CD8-positive, alpha-beta memory T cell (primary cell): ENCODE measurements at regions not wholly inside any gene's neighbourhood (a gene's known extent, or its start where the extent isn't known, plus 50 kb on each side); places are given as distances from the start of the nearest gene placed in this dataset.

ENCODE experiments used
- CTCF ChIA-PET: fragments of 350-600 bp; sonication (Branson Sonifier 250); formaldehyde crosslinking; loops from one replicate; lab custom pipeline; 2021; ENCODE audit warnings: antibody characterized with exemption; lab: Charles Lee
- POLR2A ChIA-PET: fragments of 350-600 bp; sonication (Branson Sonifier 250); formaldehyde crosslinking; loops from one replicate; lab custom pipeline; 2021; ENCODE audit warnings: antibody characterized with exemption; lab: Charles Lee
- DNase-seq, 5 donors: peaks; one replicate each; pipeline versions ENCODE4 v3.0.0 to v3.0.0-alpha.2; 2020 to 2022; ENCODE audit warnings: mixed read lengths in 1 of 5
- H3K27ac ChIP-seq: one replicate; pipeline ENCODE4 v1.7.0; 2013; ENCODE audit warnings: low read depth, mild to moderate bottlenecking, low read length, moderate library complexity
- H3K27me3 ChIP-seq: 2 replicates; pipeline ENCODE4 v1.7.0; 2013; ENCODE audit warnings: low read length, mild to moderate bottlenecking; ENCODE audit not compliant: insufficient read depth, poor library complexity, severe bottlenecking
- H3K36me3 ChIP-seq: 2 replicates; pipeline ENCODE4 v1.7.0; 2013; ENCODE audit warnings: mild to moderate bottlenecking, low read length, moderate library complexity; ENCODE audit not compliant: insufficient read depth
- H3K4me1 ChIP-seq: 2 replicates; pipeline ENCODE4 v1.7.0; 2013; ENCODE audit warnings: mild to moderate bottlenecking, low read length, moderate library complexity; ENCODE audit not compliant: insufficient read depth
- H3K4me3 ChIP-seq: 2 replicates; pipeline ENCODE4 v1.7.0; 2013; ENCODE audit warnings: mild to moderate bottlenecking, low read length
- H3K9me3 ChIP-seq: 2 replicates; pipeline ENCODE4 v1.7.0; 2013; ENCODE audit warnings: mild to moderate bottlenecking, low read length
- H3K27ac Mint-ChIP-seq, 8 donors: one replicate each; pipeline ENCODE4 v1.8.0; 2020 to 2021; ENCODE audit warnings: mixed read lengths in 8 of 8, mild to moderate bottlenecking in 6 of 8, inconsistent platforms in 3 of 8, moderate library complexity in 3 of 8
- H3K27me3 Mint-ChIP-seq, 2 donors: one replicate each; pipeline ENCODE4 v1.8.0; 2020 to 2021; ENCODE audit warnings: mixed read lengths in 2 of 2, mild to moderate bottlenecking in 1 of 2, moderate library complexity in 1 of 2
- H3K36me3 Mint-ChIP-seq, 3 donors: one replicate each; pipeline ENCODE4 v1.8.0; 2020 to 2021; ENCODE audit warnings: mixed read lengths in 3 of 3, inconsistent platforms in 1 of 3, mild to moderate bottlenecking in 1 of 3
- H3K4me1 Mint-ChIP-seq, 3 donors: one replicate each; pipeline ENCODE4 v1.8.0; 2020 to 2021; ENCODE audit warnings: mixed read lengths in 3 of 3, inconsistent platforms in 1 of 3, mild to moderate bottlenecking in 1 of 3
- H3K4me3 Mint-ChIP-seq, 7 donors: one replicate each; pipeline ENCODE4 v1.8.0; 2020 to 2021; ENCODE audit warnings: mixed read lengths in 7 of 7, mild to moderate bottlenecking in 6 of 7, moderate library complexity in 4 of 7, inconsistent platforms in 2 of 7
- H3K9me3 Mint-ChIP-seq, 5 donors: one replicate each; pipeline ENCODE4 v1.8.0; 2020 to 2022; ENCODE audit warnings: mixed read lengths in 5 of 5, mild to moderate bottlenecking in 3 of 5, moderate library complexity in 2 of 5, inconsistent platforms in 1 of 5

- H3K27ac Mint-ChIP-seq, result no peak overlapping the region
- no peaks in the 10 kb centered on the region for H3K9me3 ChIP-seq
- H3K27ac ChIP-seq, result no peak overlapping the region
- H3K4me1 ChIP-seq, result no peaks in the 10 kb centered on the region
- H3K36me3 ChIP-seq, result no peaks in the 10 kb centered on the region
- peaks cover 6 to 32% of the 10 kb centered on the region in 2 donors for H3K27me3 Mint-ChIP-seq
- ChIA-PET POLR2A (no interaction called here), CTCF (no interaction called here)
- no peak overlapping the region for H3K4me3 ChIP-seq
- H3K9me3 Mint-ChIP-seq, result peaks cover 0 to 3% (median 0%) of the 10 kb centered on the region in 5 donors
- no peak overlapping the region for H3K4me3 Mint-ChIP-seq
- no peaks in the 10 kb centered on the region for H3K27me3 ChIP-seq
- no peak for DNase-seq
- H3K36me3 Mint-ChIP-seq, result no peaks in the 10 kb centered on the region
- H3K4me1 Mint-ChIP-seq, result no peaks in the 10 kb centered on the region
Measured at GRCh38 chr1:209434631-209435217, 148.8 kb upstream of the CAMK1G start.

GRCh38 chr1:209435654-209436566, 147.6 kb upstream of the CAMK1G start:
- Mint-ChIP-seq H3K9me3 (peaks cover 0 to 7% (median 3%) of the 10 kb centered on the region in 5 donors), H3K36me3 (no peaks in the 10 kb centered on the region), H3K4me1 (no peaks in the 10 kb centered on the region), H3K27ac (no peak overlapping the region), H3K4me3 (no peak overlapping the region), H3K27me3 (peaks cover 5 to 24% of the 10 kb centered on the region in 2 donors)
- Histone ChIP-seq H3K4me3 (no peak overlapping the region), H3K27me3 (no peaks in the 10 kb centered on the region), H3K36me3 (no peaks in the 10 kb centered on the region), H3K9me3 (no peaks in the 10 kb centered on the region), H3K27ac (no peak overlapping the region), H3K4me1 (no peaks in the 10 kb centered on the region)
- POLR2A ChIA-PET, result no interaction called here
- CTCF ChIA-PET, result no interaction called here
- peak in 1 of 5 donors; percentile 2 for DNase-seq

- H3K27me3 Mint-ChIP-seq, result peaks cover 4 to 17% of the 10 kb centered on the region in 2 donors
- no peak overlapping the region for H3K27ac Mint-ChIP-seq
- H3K9me3 ChIP-seq, result no peaks in the 10 kb centered on the region
- H3K27me3 ChIP-seq, result no peaks in the 10 kb centered on the region
- no peak for DNase-seq
- no peaks in the 10 kb centered on the region for H3K36me3 ChIP-seq
- no peaks in the 10 kb centered on the region for H3K4me1 Mint-ChIP-seq
- H3K4me3 Mint-ChIP-seq, result no peak overlapping the region
- CTCF ChIA-PET, result no interaction called here
- H3K4me1 ChIP-seq, result no peaks in the 10 kb centered on the region
- no peak overlapping the region for H3K27ac ChIP-seq
- POLR2A ChIA-PET, result no interaction called here
- peaks cover 0 to 7% (median 3%) of the 10 kb centered on the region in 5 donors for H3K9me3 Mint-ChIP-seq
- no peak overlapping the region for H3K4me3 ChIP-seq
- no peaks in the 10 kb centered on the region for H3K36me3 Mint-ChIP-seq
Measured at GRCh38 chr1:209439828-209440227, 143.7 kb upstream of the CAMK1G start.

DNA sequence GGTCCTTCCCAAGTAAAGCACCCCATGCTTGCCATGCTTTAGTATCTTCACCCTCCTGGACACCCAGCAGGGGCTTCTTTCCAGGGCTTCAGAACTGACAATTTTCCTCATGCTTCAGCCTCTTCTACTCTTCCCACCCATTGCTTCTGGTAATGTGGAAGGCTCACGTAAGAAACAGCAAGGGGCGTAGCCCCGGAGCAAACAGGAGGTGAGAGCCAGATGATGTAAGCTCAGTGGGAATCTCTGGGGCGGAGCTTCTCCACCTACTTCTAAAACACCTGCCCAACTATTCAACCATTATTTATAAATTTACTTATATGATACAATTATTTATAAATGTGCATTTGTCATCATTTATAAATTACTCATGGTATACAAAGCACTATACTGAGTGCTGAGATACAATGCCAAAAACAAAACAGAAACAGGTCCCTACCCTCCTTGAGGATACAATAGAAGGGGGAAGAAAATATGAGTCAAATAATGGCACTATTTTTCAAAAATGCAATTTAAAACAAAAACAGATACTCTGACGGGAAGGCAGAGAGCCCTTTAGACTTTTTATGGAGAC, 140.1 kb upstream of the CAMK1G start:
- CTCF ChIA-PET, result no interaction called here
- H3K9me3 ChIP-seq, result no peaks in the 10 kb centered on the region
- no peaks in the 10 kb centered on the region for H3K36me3 Mint-ChIP-seq

GRCh38 chr1:209443975-209444651, 139.4 kb upstream of the CAMK1G start:
- H3K4me3 ChIP-seq, result no peak overlapping the region
- H3K4me3 Mint-ChIP-seq, result no peak overlapping the region
- no peak overlapping the region for H3K27ac ChIP-seq
- no peak for DNase-seq
- no peaks in the 10 kb centered on the region for H3K9me3 ChIP-seq
- POLR2A ChIA-PET, result no interaction called here
- H3K27me3 ChIP-seq, result no peaks in the 10 kb centered on the region
- H3K27ac Mint-ChIP-seq, result no peak overlapping the region
- no peaks in the 10 kb centered on the region for H3K4me1 Mint-ChIP-seq
- no peaks in the 10 kb centered on the region for H3K36me3 ChIP-seq
- CTCF ChIA-PET, result no interaction called here
- no peaks in the 10 kb centered on the region for H3K36me3 Mint-ChIP-seq
- peaks cover 0 to 7% (median 4%) of the 10 kb centered on the region in 5 donors for H3K9me3 Mint-ChIP-seq
- no peaks in the 10 kb centered on the region for H3K4me1 ChIP-seq
- H3K27me3 Mint-ChIP-seq, result peaks cover 0 to 13% of the 10 kb centered on the region in 2 donors

More for the DNA sequence above, 140.1 kb upstream of the CAMK1G start:
- Histone ChIP-seq H3K4me3 (no peak overlapping the region), H3K27ac (no peak overlapping the region), H3K27me3 (no peaks in the 10 kb centered on the region), H3K4me1 (no peaks in the 10 kb centered on the region), H3K36me3 (no peaks in the 10 kb centered on the region)
- Mint-ChIP-seq H3K27me3 (peaks cover 4 to 12% of the 10 kb centered on the region in 2 donors), H3K4me3 (no peak overlapping the region), H3K9me3 (peaks cover 0 to 7% (median 4%) of the 10 kb centered on the region in 5 donors), H3K4me1 (no peaks in the 10 kb centered on the region), H3K27ac (no peak overlapping the region)
- POLR2A ChIA-PET, result no interaction called here
- DNase-seq, result no peak

DNA sequence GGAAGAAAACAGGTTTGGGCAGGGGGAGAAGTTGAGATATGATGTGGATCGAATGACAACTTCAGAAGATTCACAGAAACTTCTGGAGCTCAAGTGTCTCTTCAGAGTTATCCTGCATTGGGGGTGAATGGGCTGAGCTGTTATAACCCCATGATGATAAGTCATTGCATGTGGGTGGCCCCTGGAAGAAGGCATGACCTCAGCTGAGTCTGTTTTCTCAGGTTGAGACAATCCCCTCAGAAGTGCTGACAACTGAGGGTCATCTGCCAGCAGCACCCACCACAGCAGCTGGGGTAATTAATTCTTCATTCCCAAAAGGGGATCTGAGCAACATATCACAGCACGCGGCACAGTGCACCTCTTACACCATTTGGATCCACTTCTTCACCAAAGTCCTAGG, 138.6 kb upstream of the CAMK1G start:
- no peak overlapping the region for H3K27ac ChIP-seq
- no peaks in the 10 kb centered on the region for H3K27me3 ChIP-seq
- H3K4me3 Mint-ChIP-seq, result no peak overlapping the region
- H3K36me3 Mint-ChIP-seq, result no peaks in the 10 kb centered on the region
- POLR2A ChIA-PET, result no interaction called here
- H3K4me3 ChIP-seq, result no peak overlapping the region
- CTCF ChIA-PET, result no interaction called here
- no peaks in the 10 kb centered on the region for H3K4me1 ChIP-seq
- H3K4me1 Mint-ChIP-seq, result no peaks in the 10 kb centered on the region
- H3K36me3 ChIP-seq, result no peaks in the 10 kb centered on the region
- peaks cover 0 to 13% of the 10 kb centered on the region in 2 donors for H3K27me3 Mint-ChIP-seq
- no peak for DNase-seq
- no peaks in the 10 kb centered on the region for H3K9me3 ChIP-seq
- H3K9me3 Mint-ChIP-seq, result peaks cover 0 to 4% (median 2%) of the 10 kb centered on the region in 5 donors
- H3K27ac Mint-ChIP-seq, result peak overlapping the region in 1 of 8 donors; percentile 78

- ChIA-PET POLR2A (no interaction called here), CTCF (no interaction called here)
- H3K27me3 ChIP-seq, result no peaks in the 10 kb centered on the region
- peaks cover 0 to 12% of the 10 kb centered on the region in 2 donors for H3K27me3 Mint-ChIP-seq
- no peaks in the 10 kb centered on the region for H3K36me3 Mint-ChIP-seq
- DNase-seq, result no peak
- H3K27ac Mint-ChIP-seq, result no peak overlapping the region
- H3K9me3 Mint-ChIP-seq, result peaks cover 0 to 4% (median 0%) of the 10 kb centered on the region in 5 donors
- H3K4me3 ChIP-seq, result no peak overlapping the region
- H3K4me3 Mint-ChIP-seq, result no peak overlapping the region
- H3K27ac ChIP-seq, result no peak overlapping the region
- H3K4me1 Mint-ChIP-seq, result no peaks in the 10 kb centered on the region
- H3K4me1 ChIP-seq, result no peaks in the 10 kb centered on the region
- H3K9me3 ChIP-seq, result no peaks in the 10 kb centered on the region
- H3K36me3 ChIP-seq, result no peaks in the 10 kb centered on the region
Measured at GRCh38 chr1:209445576-209445975, 137.9 kb upstream of the CAMK1G start.
